Adrenal gland (tissue), 5 donors: ENCODE measurements at regions not wholly inside any gene's neighbourhood (a gene's known extent, or its start where the extent isn't known, plus 50 kb on each side); places are given as distances from the start of the nearest gene placed in this dataset.

ENCODE experiments used
- CTCF ChIP-seq, 6 experiments: fragments of 450-650 bp in 4 of 6; fragments of 200-600 bp in 2 of 6; sonication (generic) in 1 of 6; IDR thresholded peaks; 1 replicate in 5 of 6; 2 replicates in 1 of 6; pipeline versions ENCODE4 v1.5.1 to v1.8.0; 2016 to 2021; ENCODE audit warnings: antibody characterized with exemption in 6 of 6, mild to moderate bottlenecking in 2 of 6, moderate library complexity in 1 of 6
- POLR2A ChIP-seq, 2 donors: fragments of 450-650 bp; IDR thresholded peaks; one replicate each; pipeline ENCODE4 v1.6.1; 2017; ENCODE audit warnings: antibody characterized with exemption in 2 of 2, mild to moderate bottlenecking in 2 of 2, moderate library complexity in 1 of 2
- donor health status: DM: no; HTN: no; CAD: no.

DNA sequence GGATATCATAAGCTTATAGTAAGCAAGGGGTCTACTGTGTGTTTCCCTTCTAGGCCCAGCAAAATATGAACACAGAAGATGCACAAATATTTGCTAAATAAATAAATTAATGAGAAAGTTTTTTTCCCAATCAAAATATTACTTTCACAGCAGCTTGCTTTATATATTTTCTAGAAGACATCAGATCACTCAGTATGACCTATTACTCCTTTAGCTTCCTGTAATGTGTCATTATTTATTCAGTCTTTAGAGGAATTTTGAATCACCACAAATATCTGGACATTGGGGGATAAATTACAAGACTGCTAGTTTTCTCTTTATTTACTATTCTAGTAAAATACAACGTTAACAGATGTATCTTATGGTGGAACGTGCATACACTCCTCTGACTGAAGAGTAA is 765.8 kb upstream of the POM121L12 start:
- no peak for TF ChIP-seq CTCF (IDR thresholded peaks at IDR 0.05)
- no peak for TF ChIP-seq POLR2A (IDR thresholded peaks at IDR 0.05)
